Pancreas (tissue), 10 donors: ENCODE measurements at regions not wholly inside any gene's neighbourhood (a gene's known extent, or its start where the extent isn't known, plus 50 kb on each side); places are given as distances from the start of the nearest gene placed in this dataset.

Experiments used
- ATAC-seq, 4 donors: fragments of 200-7000 bp; cut with Tn5 transposase; one replicate each; pipeline versions ENCODE4 v1.8.0 to v1.9.1; 2020; ENCODE audit warnings: mild to moderate bottlenecking in 4 of 4, moderate library complexity in 4 of 4
- DNase-seq, 6 donors: peaks; one replicate each; pipeline ENCODE4 v3.0.0-alpha.2; 2020
- FAIRE-seq: peaks from 2 replicates; lab custom pipeline; 2012; peaks lifted over from hg19 to GRCh38; lab: Jason Lieb, UNC
- H3K27ac ChIP-seq, 4 donors: fragments of 200-600 bp; sonication (generic); 1 replicate in 3 of 4; 2 replicates in 1 of 4; pipeline versions ENCODE4 v1.5.0 to v1.8.0; 2020
- H3K27me3 ChIP-seq, 4 donors: fragments of 200-600 bp; one replicate each; pipeline ENCODE4 v1.8.0; 2021
- H3K36me3 ChIP-seq, 3 donors: fragments of 200-600 bp; sonication (generic) in 1 of 3; one replicate each; pipeline versions ENCODE4 v1.5.0 to v1.8.0; 2020 to 2021
- H3K4me1 ChIP-seq, 3 donors: fragments of 200-600 bp; one replicate each; pipeline ENCODE4 v1.8.0; 2021
- H3K4me3 ChIP-seq, 4 donors: fragments of 200-600 bp; sonication (generic) in 2 of 4; one replicate each; pipeline versions ENCODE4 v1.5.0 to v1.8.0; 2020 to 2021
- H3K9me3 ChIP-seq, 4 donors: fragments of 200-600 bp; one replicate each; pipeline ENCODE4 v1.8.0; 2021
- CTCF ChIP-seq, 4 donors: fragments of 200-600 bp; sonication (generic) in 3 of 4; IDR thresholded peaks; one replicate each; pipeline versions ENCODE4 v1.5.0 to v1.8.0; 2021; ENCODE audit warnings: antibody characterized with exemption in 4 of 4
- WGBS, 2 donors: extraction: QIAGEN DNeasy Blood & Tissue Kit; methylation state at CpG; one replicate each; pipeline ENCODE4 v1.1.7; 2013; 5-methylcytosine and 5-hydroxymethylcytosine counted together
- intact Hi-C, 3 donors: fragments of 100-400 bp; cut with DNase I; formaldehyde crosslinking; loops; one replicate each; pipeline versions ENCODE4 v1.11.1 to v1.14.2; 2022
- donor health status: healthy with polysubstance abuse.
- donor health status: DM: no; HTN: no; CAD: no; lungs with moderate emphysema.
- donor health status: DM: no; HTN: no; CAD: no.
- donor health status: control.
- donor health status: control.
- donor health status: Bipolar disorder and iron deficiency.
- donor health status: DM: yes; HTN: yes; CAD: no.
- donor health status: DM: no; HTN: no; CAD: no.
- donor health status: DM: no; HTN: no; CAD: no.
- donor health status: DM: yes; HTN: yes; CAD: no.

GRCh38 chr2:47652061-47652690 is 81.4 kb upstream of the KCNK12 start:
- no peak for TF ChIP-seq CTCF (IDR thresholded peaks at IDR 0.05)
- DNase-seq (no peak), FAIRE-seq (no peak), ATAC-seq (no peak)
- Histone ChIP-seq H3K4me3 (no peak overlapping the region), H3K9me3 (no peaks in the 10 kb centered on the region), H3K4me1 (peaks cover 0 to 15% (median 9%) of the 10 kb centered on the region in 3 donors), H3K27me3 (no peaks in the 10 kb centered on the region), H3K27ac (no peak overlapping the region), H3K36me3 (no peaks in the 10 kb centered on the region)
- intact Hi-C loops: no loop called here
- 89 to 92% methylated on average over 10 of the region's 10 CpGs for WGBS, 2 donors

GRCh38 chr2:47651296-47651695 is 80.5 kb upstream of the KCNK12 start:
- no peaks in the 10 kb centered on the region for H3K27me3 ChIP-seq
- WGBS, 2 donors: 26 to 31% methylated on average over 5 of the region's 5 CpGs
- intact Hi-C loops: no loop called here
- no peak for TF ChIP-seq CTCF (IDR thresholded peaks at IDR 0.05)
- H3K27ac ChIP-seq: no peak overlapping the region
- H3K36me3 ChIP-seq: no peaks in the 10 kb centered on the region
- DNase-seq (peak in 5 of 6 donors; percentile 45 to 78 (median 71)), ATAC-seq (peak; percentile 82 to 94 (median 86)), FAIRE-seq (no peak)
- peaks cover 0 to 15% (median 9%) of the 10 kb centered on the region in 3 donors for H3K4me1 ChIP-seq
- no peak overlapping the region for H3K4me3 ChIP-seq
- H3K9me3 ChIP-seq: no peaks in the 10 kb centered on the region

GRCh38 chr2:47650001-47650535 is 79.3 kb upstream of the KCNK12 start:
- FAIRE-seq (no peak), ATAC-seq (no peak), DNase-seq (no peak)
- Histone ChIP-seq H3K9me3 (no peaks in the 10 kb centered on the region), H3K27ac (no peak overlapping the region), H3K4me3 (no peak overlapping the region), H3K36me3 (no peaks in the 10 kb centered on the region), H3K27me3 (no peaks in the 10 kb centered on the region), H3K4me1 (peaks cover 0 to 15% (median 9%) of the 10 kb centered on the region in 3 donors)
- WGBS, 2 donors: 89 to 90% methylated on average over 9 of the region's 9 CpGs
- intact Hi-C loops: no loop called here
- TF ChIP-seq CTCF (IDR thresholded peaks at IDR 0.05): no peak

- ATAC-seq: no peak
- H3K9me3 ChIP-seq: no peaks in the 10 kb centered on the region
- no peak for FAIRE-seq
- H3K27me3 ChIP-seq: no peaks in the 10 kb centered on the region
- no peak for TF ChIP-seq CTCF (IDR thresholded peaks at IDR 0.05)
- H3K36me3 ChIP-seq: no peaks in the 10 kb centered on the region
- intact Hi-C loops: no loop called here
- WGBS, 2 donors: 30 to 68% methylated on average over 1 of the region's 1 CpG
- H3K4me3 ChIP-seq: no peak overlapping the region
- DNase-seq: no peak
- H3K4me1 ChIP-seq: no peaks in the 10 kb centered on the region
- H3K27ac ChIP-seq: no peak overlapping the region
These were observed 74.5 kb upstream of the KCNK12 start for GRCh38 chr2:47645246-47645645.

- DNase-seq: no peak
- intact Hi-C loops: no loop called here
- no peak for FAIRE-seq
These were observed 73.6 kb upstream of the KCNK12 start for GRCh38 chr2:47644351-47644750.

More at GRCh38 chr2:47644351-47644750, 73.6 kb upstream of the KCNK12 start:
- Histone ChIP-seq H3K4me3 (no peak overlapping the region), H3K36me3 (no peaks in the 10 kb centered on the region), H3K27ac (no peak overlapping the region), H3K9me3 (no peaks in the 10 kb centered on the region), H3K4me1 (no peaks in the 10 kb centered on the region), H3K27me3 (no peaks in the 10 kb centered on the region)
- WGBS, 2 donors: 79% methylated on average over 4 of the region's 4 CpGs
- no peak for TF ChIP-seq CTCF (IDR thresholded peaks at IDR 0.05)
- no peak for ATAC-seq
